ENCODE measurements at regions not wholly inside any gene's neighbourhood (a gene's known extent, or its start where the extent isn't known, plus 50 kb on each side); places are given as distances from the start of the nearest gene placed in this dataset.
A peak's percentile ranks its signal among the peaks of the same experiment; 100 is the strongest.

DNA sequence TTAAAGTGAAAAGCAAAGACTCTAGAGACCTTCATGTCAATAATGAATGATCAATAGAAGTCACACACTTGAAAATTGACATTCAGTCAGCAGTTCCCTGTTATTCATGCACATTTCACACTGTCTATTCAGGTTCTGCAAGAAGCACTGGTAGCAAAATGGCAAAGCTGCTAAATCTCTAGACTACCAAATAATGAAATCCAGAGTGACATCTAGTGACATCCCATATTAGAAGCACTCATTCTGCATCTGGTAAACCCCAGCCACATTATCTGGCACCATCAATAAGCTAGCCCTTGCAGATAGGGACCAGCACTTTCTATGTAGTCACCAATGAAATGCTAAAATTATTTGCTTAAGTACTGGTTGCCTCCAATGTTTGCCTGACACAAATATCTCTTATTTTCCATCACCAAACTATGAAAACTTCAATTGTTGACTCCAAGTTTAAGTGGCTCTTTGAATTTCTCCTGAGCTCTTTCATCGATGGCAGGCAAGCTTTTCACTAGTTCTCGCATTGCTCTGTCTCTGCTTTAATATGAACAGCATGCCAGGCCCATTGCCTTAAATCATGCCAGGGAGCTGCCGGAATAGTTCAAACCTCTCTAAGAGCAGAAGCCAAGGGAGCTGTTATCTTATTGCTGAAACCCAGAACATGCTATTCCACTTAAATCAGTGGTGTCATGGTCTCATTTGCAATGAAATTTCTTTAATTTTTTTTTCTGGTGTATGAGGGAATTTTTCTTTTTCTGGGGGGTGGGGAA is 409.9 kb downstream of the MZT1 start:
- peak; percentile 7 for DNase-seq

DNA sequence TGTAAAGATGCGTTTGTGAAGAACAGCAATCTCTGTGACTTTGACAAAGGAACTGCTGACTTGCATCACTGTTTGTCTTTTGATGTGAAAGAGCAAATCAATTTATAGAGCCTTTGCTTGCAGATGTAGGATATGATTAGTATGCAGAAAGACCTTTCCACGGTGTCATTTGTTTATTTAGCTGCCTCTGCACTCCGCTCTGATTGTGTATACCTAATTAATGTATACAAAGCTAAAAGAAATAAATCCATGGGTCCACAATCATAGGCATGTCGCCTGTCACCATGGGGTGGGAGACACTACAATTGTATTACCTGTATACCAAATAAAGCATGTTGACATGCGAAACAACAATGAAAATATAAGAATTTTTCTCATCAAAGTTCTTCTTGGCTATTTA is 410.7 kb downstream of the MZT1 start:
- DNase-seq, result peak; percentile 36

DNA sequence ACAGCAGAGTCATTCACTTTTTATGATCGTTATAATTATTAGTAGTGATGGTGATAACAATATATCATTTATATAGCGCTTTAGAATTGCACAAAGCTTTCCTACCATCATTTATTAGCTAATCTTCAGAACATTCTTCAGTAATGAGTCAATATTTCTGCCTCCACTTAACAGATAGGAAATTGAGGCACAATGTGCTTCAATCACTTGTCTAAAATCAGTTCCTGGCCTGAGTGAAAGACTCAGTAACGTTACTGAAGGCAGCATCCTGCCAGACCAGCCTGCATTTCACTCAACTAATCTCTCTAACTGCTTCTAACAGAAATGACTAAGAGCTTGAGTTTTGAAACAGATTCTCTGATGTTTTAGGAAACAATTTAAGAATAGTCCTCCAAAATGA is 412.1 kb downstream of the MZT1 start:
- no peak for DNase-seq

DNA sequence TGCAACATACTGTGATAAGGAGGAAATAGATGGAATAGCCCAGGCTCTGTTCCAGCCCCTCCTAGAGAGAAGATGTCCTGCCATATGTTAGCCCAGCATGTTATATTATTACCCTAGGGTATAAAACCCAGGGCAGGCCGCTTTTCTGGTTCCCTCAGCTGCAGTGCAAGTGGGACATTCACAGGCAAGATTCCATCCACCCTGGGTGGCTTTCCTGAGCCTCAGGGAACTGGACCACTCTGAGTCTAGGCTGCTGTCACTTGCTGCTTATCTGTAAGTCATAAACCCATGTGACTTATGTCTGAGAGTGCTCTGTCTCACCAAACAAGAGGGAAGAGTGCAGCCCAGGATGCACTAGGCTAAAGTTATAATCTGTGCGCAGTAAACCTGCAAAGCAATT is 413.2 kb downstream of the MZT1 start:
- no peak for DNase-seq

DNA sequence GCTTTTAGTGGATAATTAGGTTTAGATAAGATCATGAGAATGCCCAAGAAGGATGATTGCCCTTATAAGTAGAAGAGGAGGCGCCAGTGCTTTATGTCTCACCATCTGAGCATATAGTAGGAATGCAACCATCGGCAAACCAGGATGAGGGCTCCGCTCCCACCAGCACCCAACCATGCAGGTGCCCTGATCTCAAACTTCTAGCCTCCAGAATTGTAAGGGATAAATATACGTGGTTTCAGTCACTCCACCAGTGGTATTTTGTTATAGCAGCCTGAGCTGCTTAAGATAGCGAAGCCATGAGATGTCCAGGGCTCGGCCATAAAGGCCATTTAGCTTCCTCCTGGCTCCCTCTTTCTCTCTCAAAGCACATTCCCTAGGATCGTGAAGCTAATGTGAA is 413.9 kb downstream of the MZT1 start:
- DNase-seq, result no peak

DNA sequence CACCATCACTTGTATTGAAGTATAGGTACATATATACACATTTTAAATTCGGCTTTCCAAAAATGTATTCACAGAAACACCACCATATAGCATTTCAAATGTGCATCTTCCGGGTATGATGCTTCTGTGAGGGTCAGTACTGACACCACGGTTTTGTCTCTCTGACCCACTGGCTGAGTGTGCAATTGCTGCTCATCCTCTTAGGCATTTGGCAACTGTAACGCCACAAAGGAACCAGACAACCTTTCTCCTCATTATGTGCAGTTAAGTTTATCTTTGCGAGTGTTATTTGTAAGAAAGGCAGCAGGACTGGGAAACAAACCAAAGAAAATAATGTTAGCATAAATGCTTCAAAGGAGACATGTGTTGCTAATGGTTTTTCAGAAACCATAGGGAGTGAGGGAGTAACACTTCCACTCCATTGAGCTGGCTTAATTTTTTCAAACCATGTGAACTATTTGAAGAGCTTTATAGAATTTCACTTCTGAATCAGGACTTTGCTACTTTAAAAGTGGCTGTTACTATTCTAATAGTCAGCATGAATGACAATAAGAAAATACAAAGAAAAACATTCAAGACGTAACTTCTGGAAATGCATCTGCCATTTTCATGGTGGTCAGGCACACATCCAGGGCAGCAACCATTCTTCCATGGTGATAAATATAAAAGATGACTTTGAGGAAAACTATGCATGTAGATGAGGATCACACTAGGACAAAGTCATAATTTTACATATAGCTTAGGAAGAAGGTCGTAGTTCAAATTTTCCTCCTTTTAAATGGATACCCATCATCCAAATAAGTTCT is 423.3 kb downstream of the MZT1 start:
- no peak for DNase-seq

DNA sequence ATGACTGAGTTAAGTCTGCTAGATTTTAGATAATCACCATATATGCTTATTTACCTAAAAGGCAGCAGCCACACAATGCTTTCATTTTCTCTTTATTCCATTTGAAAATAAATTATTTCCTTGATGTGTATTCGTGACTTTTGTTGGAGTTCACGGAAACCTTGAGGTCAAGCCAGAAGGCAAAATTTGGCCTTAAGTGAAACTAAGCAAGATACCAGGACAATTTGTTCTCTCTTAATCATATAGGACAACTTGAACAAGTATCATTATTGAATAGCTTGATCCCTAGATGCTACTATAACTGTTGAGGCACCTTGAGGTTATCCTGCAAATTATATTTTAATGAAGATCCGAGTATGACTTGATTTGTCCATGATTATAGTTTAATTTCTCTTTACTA is 429.2 kb upstream of the DACH1 start:
- no peak for DNase-seq

DNA sequence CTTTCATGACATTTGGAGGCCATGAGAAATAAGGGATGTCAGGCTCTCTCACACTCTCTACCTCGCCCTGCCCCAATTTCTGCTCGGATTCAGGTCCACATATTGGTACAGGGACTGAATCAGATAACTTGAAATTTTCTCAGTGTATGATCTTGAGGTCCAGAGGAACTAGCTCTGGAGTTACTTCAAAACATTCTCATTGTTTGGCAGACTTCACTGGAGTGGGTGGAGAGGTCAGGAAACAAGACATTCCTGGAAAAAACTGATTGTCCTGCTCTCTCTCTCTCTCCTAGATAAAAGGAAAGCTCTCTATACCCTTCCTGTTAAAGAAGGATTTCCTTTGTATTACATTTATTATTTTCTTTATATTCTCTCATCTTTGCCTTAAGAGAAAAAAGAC is 428.1 kb upstream of the DACH1 start:
- no peak for DNase-seq

DNA sequence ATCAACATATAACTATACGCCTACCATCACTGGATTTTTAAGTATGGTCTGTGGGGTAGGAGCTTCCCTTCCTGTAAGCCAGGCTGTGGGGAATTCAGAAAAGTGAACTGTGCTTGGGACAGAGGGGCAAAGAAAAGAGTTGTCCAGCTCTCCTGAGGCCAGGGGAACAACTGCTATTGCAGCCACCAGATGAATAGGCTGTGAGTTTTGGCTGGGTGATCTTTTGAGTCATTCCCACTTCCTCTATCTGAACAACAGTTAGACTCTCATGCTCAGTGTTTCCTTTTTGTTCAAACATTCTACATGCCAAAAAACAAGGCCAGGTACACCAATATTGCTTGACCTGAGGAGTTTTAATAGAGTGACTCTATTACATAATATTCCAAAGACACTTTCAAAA is 426.2 kb upstream of the DACH1 start:
- no peak for DNase-seq

DNA sequence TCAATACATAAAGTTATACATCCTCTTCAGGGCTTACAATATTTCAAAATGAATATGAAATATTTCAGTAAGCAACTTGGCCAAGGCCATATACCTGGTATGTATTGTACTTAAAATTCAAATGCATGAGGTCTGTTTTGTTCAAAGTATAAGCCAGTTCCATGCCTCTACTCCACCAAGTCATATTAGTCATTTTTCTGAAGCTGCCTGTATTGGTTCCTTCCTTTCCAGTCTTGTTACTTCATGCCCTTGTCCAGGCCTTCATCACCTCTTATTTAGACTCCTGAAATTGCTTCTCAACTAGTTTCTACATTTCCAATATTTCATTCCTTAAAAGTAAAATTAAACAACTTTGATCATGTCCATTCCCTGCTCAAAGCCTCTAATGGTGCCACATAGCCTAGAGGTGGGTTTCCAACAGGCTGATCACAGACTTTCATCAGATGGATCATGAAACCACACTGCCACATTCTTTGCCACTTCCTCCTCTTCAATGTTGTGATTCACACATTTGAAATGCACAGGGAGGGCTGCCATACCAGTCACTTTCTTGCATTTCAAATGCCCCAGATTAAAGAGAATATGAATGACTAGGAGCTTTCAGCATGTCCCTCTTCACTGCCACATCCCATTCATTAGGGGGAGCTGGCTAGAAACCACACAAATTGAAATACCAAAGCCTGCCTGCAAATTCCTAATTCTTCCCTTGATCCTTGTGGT is 424.1 kb upstream of the DACH1 start:
- DNase-seq, result no peak

DNA sequence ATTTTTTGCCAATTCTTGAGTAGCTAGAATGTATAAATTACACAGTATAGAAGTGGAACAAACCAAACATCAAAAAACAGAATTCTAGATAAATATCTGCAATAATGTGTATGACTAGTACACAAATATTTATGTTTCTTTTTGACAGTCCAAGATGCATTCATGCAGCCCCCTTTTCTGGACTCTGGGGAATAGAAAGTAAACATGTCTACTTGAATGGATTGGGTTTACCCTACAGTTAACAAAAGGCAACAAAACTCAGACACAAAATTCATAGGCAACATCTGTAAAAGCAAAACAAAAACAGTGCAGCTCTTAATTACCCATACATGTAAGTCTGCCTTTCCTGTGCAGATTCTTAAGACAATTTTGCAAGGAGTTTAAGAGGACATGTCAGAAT is 419.4 kb upstream of the DACH1 start:
- DNase-seq, result no peak

DNA sequence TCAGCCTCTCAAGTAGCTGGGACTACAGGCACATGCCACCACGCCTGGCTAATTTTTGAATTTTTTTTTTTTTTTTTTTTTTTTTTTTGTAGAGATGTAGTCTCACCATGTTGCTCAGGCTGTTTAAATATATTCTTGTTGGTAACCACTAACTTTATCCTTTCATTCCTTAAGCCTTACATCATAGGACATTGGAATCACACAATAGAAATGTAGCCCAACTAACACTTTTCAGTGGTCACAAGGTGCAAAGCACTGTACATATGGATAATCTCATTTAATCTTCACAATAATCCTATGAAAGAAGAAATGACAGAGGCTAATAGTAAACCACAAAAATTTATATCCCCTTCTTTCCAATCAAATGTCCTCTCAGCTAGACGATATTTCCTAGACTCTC is 417.8 kb upstream of the DACH1 start:
- no peak for DNase-seq

DNA sequence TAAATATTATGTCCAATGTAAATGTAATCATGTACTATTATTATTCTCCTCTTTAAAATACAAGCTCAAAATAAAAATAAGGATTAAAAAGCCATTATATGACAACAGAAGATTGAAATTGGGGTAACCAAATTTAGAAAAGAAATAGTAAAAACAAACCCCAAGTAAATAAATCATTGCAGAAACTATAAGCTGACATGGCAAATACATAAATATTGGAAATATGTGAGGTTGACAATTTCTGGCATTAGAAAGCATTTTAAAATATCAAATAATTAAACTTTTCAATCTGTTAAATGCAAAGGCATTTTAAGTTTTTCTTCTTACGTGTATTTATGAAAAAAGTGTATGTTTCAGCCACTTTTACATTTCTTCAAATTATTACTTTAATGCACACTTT is 394.7 kb upstream of the DACH1 start:
- no peak for DNase-seq

DNA sequence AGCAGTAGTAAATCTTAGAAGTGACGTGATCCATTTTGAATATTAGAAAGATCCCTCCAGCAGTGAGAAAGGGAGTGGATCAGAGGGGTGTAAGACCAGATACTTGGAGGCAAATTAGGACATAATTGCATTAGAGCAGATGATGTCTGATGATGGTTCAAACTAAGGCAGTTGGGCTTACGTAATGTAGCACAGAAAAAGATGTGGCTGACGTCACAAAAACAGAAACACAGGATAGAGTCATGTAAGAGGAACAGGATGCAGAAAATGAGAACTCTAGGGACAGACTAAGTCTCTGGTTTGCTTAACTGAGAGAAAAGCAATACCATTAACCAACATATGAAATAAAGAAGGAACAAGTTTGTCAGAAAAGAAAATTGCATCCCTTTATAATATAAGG is 392.5 kb upstream of the DACH1 start:
- no peak for DNase-seq

DNA sequence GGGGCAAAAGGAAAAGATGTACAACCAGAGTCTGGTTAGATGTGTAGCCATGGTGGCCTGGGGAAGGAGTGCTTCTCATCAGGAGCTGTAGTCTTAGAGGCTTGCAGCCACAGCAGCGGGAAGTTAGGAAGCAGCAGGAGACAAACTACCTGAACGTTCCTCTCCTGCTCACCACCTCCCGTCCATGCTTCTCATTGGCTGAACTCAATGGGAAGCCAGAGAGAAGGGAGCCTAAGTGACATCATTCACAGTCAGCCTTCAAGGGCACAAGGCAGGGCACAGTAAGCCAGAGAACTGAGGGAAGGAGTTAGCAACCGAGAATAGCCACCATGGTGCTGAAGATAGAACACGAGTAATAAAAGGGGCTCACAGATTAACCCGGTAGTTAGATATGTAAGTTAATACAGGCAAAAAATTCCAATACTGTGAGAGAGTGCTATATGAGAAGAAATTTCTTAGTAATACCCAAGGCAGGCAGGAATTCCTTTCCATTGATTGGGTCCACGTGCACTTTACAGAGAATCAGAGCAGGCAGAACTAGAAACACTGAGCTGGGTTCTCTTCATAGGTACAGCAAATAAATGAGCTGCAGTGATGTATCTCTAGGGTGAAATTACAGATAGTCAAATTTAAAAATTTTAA is 391.5 kb upstream of the DACH1 start:
- DNase-seq, result no peak

DNA sequence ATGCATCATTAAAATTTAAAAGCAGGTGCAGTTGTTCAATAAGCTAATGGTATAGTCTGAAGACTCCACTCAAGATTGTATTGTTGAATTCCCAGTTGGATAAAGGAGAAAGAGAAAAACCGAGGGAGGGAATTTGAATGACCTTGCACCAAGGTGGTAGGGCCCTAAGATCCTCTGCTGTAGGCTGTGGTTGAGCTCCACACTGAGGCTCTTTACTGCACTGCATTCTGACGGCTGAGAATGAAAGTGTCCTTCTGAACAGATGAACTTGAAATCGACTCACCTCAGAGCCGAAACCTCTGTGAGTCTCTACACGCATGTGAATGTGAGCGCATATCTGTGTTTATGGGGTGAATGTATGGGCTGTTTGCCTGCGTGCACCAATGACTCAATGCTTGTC is 388.9 kb upstream of the DACH1 start:
- DNase-seq, result no peak

DNA sequence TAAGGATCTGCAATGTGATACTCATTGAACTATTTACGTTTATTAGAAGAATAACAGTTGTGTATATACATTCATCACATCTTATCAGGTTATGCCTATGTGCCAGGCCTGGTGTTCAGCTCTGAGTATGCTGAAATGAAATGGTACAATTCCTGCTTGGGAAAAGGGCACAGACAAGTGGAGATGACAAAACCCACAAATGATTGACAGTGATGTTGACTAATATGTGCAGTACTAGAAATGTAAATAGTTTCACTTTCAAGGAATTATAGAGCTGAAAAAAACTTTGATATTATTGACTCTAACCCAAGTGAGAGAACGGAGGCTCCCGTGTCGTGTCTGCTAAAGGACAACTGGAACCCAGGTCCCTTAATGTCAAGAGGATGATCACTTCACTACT is 386.8 kb upstream of the DACH1 start:
- no peak for DNase-seq

DNA sequence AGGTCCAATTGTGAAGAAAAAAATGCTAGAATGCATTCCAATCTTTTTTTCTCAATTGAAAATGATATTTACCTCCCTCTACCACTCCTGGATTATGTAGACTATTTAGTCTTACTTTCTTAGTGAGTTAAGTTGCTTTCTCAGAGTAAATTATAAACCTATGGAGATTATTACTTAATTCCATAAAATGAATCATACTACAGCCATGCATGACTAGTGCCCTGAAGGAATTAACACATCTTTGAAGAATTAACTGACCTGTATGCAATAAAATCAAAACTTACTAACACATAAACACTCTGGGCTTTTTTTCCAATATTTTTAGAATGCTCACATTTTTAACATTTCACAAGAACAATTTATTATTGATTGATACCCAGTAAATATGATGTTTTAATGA is 379.4 kb upstream of the DACH1 start:
- DNase-seq, result no peak

DNA sequence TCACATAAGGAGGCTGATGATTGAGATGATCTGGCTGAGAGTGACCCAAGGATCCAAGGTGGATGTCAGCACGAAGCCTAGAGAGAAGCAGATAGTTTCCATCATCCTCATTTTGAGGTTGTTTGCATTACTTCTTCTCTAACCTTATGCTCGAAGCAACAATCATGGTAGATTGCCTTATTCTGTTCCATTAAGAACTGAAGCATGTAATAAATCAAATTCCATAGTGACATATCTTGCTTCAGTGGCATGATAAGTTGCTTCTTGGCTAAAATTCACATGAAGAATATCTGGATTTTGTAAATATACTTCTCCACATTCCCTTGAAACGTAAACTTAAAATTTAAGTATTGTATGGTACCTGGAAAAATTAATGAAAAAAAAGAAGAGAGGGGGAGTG is 377.8 kb upstream of the DACH1 start:
- no peak for DNase-seq

DNA sequence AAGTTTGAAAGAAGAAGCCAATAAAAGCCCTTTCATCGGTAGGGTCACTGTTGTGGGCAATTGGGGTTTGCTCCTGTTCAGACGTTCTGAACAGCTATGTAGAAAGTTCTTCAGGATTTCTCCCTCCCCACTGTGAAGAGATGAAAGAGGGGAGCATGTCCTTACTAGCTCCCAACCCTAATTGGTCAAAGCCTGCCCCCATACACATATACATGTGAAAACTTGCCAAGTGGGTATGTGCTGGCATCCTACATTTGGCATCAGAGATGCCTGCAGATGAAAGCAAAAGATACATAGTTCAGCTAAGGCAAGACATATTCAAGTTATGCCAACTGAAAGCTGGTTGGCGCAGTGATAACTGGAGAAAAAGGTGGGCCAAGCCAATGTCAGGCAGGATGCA is 363.1 kb upstream of the DACH1 start:
- no peak for DNase-seq

DNA sequence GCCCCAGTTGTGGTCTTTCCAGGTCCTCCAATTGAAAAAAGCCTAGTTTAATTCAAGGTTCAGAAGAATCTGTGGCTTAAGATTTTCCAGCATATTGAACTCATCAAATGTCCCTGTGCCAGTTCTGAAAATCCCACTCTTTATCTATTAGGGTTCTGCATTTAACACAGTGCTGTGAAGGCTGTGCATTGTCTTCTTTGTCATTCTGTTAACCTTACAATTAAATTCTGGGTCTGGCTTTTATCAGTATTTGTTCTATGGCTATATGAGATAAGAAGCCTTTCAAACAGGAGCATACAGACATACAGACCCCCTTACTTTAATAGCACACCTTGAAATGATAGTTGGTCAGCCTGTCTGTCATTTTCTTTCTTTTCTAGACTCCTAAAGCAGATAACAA is 362.1 kb upstream of the DACH1 start:
- no peak for DNase-seq

DNA sequence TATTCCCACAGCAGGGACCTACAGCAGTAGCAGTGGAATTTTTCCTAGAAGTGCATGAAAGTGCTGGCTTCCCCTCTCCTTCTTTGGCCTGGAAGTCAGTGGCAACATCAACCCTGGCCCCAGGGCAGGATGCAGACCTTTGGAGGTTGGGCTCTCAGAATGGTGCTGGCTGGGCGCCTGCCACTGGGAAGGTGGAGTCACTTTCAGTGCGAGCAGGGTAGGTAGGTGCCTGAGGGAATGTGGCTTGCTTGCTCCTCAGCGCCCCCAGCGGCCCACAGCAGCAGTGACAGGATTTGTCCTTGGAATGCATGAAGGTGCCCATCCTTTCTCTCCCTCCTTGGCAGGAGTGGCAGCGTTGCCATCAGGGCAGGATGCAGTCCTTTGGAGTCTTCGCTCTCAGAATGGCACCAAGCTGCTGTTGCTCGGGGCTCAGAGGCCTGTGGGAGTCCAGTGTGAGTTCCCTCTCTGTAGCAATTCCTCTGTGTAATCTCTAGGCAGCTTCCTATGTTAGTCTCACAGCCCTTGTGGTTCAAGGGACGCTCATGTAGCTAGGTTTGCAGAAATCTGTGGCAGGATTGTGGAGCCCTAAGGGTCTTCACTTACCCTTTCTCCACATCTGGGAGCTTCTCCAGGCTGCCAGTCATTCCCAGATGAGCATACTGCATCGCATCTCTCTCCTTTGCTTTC is 354.4 kb upstream of the DACH1 start:
- no peak for DNase-seq

DNA sequence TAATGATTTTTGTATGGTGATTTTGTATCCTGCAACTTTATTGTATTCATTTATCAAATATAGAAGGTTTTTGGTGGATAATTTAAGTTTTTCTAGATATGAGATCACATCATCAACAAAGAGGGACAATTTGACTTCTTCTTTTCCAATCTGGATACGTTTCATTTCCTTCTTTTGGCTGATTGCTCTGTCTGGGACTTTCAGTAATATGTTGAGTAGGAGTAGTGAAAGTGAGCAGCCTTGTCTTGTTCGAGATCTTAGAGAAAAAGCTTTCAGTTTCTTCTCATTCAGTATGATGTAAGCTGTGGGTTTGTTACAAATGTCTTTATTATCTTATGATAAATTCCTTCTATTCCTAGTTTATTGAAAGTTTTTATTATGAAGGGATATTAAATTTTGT is 352.0 kb upstream of the DACH1 start:
- DNase-seq, result no peak
